Activated naive CD4-positive, alpha-beta T cell treated with anti-CD3 and anti-CD28 coated beads for 36 hours (primary cell): ENCODE measurements at regions not wholly inside any gene's neighbourhood (a gene's known extent, or its start where the extent isn't known, plus 50 kb on each side); places are given as distances from the start of the nearest gene placed in this dataset.

Source experiments
- CTCF ChIA-PET: fragments of 350-600 bp; sonication (Branson Sonifier 250); formaldehyde crosslinking; loops from one replicate; lab custom pipeline; 2021; ENCODE audit warnings: antibody characterized with exemption; lab: Charles Lee
- DNase-seq: peaks from one replicate; pipeline ENCODE4 v3.0.0-alpha.2; 2020
- H3K27ac Mint-ChIP-seq: one replicate; pipeline ENCODE4 v1.8.0; 2021; ENCODE audit warnings: mild to moderate bottlenecking, mixed read lengths
- H3K27me3 Mint-ChIP-seq: one replicate; pipeline ENCODE4 v1.8.0; 2021; ENCODE audit warnings: low read depth, mixed read lengths
- H3K36me3 Mint-ChIP-seq: one replicate; pipeline ENCODE4 v1.8.0; 2021; ENCODE audit warnings: low read depth, mixed read lengths
- H3K4me1 Mint-ChIP-seq: one replicate; pipeline ENCODE4 v1.8.0; 2021; ENCODE audit warnings: low read depth, mixed read lengths
- H3K4me3 Mint-ChIP-seq: one replicate; pipeline ENCODE4 v1.8.0; 2021; ENCODE audit warnings: mild to moderate bottlenecking, moderate library complexity, mixed read lengths
- H3K9me3 Mint-ChIP-seq: one replicate; pipeline ENCODE4 v1.8.0; 2021; ENCODE audit warnings: mixed read lengths
- intact Hi-C: fragments of 100-400 bp; cut with micrococcal nuclease; formaldehyde crosslinking; loops from one replicate; pipeline ENCODE4 v1.15.1; 2023

DNA sequence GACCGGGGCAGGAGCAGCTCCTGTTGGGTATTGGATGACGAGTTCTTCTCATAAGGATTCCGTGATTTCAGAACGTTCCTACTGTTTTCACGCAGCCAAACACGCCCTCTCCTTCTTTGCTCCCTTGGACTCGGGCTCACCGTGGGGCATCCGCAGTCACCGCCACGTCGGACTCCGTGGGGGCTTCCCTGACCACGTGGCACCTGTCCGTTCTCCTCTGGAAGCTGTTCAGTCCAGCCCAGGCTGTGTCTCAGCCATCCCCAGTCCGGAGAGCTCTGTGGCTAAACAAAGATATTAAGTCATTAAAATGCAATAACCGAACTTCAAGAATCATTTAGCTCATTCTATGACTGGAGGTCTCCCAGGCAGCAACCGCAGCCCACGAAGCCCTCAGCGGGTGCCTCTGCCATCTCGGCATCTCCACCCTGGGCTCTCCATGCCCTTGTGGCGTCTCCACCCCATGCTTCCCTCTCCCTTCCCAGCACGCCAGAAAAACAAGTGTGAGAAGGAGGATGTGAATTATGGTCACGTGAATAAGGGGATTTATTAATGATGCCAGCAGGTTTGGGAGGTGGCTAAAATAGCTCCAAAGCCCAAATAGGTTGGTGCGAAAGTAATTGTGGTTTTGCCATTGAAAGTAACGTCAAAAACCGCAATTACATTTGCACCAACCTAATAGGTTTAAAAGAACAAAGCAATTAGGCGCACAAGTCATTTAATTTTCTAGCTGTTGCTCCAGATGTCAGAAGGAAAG lies 224.6 kb upstream of the PPP2R2D start:
- Mint-ChIP-seq H3K36me3 (no peaks in the 10 kb centered on the region), H3K27ac (no peak overlapping the region), H3K4me1 (no peaks in the 10 kb centered on the region), H3K9me3 (peaks cover 7% of the 10 kb centered on the region), H3K27me3 (peaks cover 3% of the 10 kb centered on the region), H3K4me3 (no peak overlapping the region)
- no peak for DNase-seq
- CTCF ChIA-PET = no interaction called here
- intact Hi-C loops = no loop called here

GRCh38 chr10:131676800-131677421 lies 223.9 kb upstream of the PPP2R2D start:
- peaks cover 3% of the 10 kb centered on the region for H3K27me3 Mint-ChIP-seq

GRCh38 chr10:131677671-131678070 lies 223.1 kb upstream of the PPP2R2D start:
- no peaks in the 10 kb centered on the region for H3K36me3 Mint-ChIP-seq
- H3K4me1 Mint-ChIP-seq = no peaks in the 10 kb centered on the region
- H3K27me3 Mint-ChIP-seq = peaks cover 6% of the 10 kb centered on the region
- intact Hi-C loops = no loop called here
- H3K9me3 Mint-ChIP-seq = peaks cover 2% of the 10 kb centered on the region
- H3K4me3 Mint-ChIP-seq = no peak overlapping the region
- H3K27ac Mint-ChIP-seq = no peak overlapping the region
- CTCF ChIA-PET = no interaction called here
- no peak for DNase-seq

More at GRCh38 chr10:131676800-131677421, 223.9 kb upstream of the PPP2R2D start:
- intact Hi-C loops = no loop called here
- Mint-ChIP-seq H3K9me3 (peaks cover 7% of the 10 kb centered on the region), H3K4me1 (no peaks in the 10 kb centered on the region), H3K4me3 (no peak overlapping the region), H3K36me3 (no peaks in the 10 kb centered on the region), H3K27ac (no peak overlapping the region)
- DNase-seq = no peak
- CTCF ChIA-PET = no interaction called here

DNA sequence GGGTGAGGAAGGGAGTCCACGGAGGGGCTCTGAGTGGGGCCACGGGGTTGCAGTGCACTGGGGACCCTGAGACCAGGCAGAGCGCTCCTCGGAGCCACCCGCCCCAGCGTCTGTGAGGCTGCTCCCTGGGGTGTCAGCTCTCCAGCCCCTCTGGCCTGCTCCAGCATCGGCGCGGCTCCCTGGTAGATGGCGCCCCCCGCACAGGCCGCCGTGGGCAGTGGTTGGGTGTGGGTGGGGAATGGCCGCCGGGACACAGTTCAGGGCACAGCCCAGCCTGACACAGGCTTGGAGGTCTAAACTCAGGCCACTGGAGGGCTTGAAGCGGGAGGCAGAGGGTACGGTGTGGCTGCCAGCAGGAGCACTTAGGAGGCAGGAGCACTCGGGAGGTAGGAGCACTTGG lies 222.6 kb upstream of the PPP2R2D start:
- H3K4me1 Mint-ChIP-seq = no peaks in the 10 kb centered on the region
- no peak overlapping the region for H3K4me3 Mint-ChIP-seq
- H3K36me3 Mint-ChIP-seq = no peaks in the 10 kb centered on the region
- intact Hi-C loops = no loop called here
- peaks cover 2% of the 10 kb centered on the region for H3K9me3 Mint-ChIP-seq
- no peak for DNase-seq
- H3K27me3 Mint-ChIP-seq = peaks cover 6% of the 10 kb centered on the region
- no peak overlapping the region for H3K27ac Mint-ChIP-seq
- CTCF ChIA-PET = no interaction called here

DNA sequence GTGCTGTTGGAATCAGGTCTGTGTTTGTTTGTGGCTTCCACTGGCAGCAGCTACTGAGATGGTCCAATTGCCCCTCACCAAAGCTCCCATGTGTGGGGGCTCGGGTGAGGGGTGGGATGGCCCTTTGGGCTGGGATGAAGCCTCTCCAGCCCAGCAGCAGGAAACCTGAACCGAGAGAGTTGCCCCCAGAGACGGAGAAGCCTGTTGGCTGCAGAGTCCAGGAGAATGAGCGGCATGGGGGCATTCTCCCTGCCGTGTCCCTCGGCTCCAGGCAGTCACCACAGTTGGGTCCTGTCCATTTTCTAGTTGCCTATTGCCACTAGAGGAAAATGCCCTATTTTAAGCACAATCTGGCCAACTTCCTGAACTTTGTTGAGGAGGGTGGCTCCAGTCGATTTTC lies 222.2 kb upstream of the PPP2R2D start:
- peaks cover 2% of the 10 kb centered on the region for H3K9me3 Mint-ChIP-seq
- H3K4me3 Mint-ChIP-seq = no peak overlapping the region
- DNase-seq = no peak
- H3K36me3 Mint-ChIP-seq = no peaks in the 10 kb centered on the region
- H3K4me1 Mint-ChIP-seq = no peaks in the 10 kb centered on the region
- peaks cover 6% of the 10 kb centered on the region for H3K27me3 Mint-ChIP-seq
- intact Hi-C loops = no loop called here
- H3K27ac Mint-ChIP-seq = no peak overlapping the region
- CTCF ChIA-PET = no interaction called here

- Mint-ChIP-seq H3K36me3 (no peaks in the 10 kb centered on the region), H3K27ac (no peak overlapping the region), H3K9me3 (peaks cover 2% of the 10 kb centered on the region), H3K4me1 (no peaks in the 10 kb centered on the region), H3K27me3 (peaks cover 6% of the 10 kb centered on the region), H3K4me3 (no peak overlapping the region)
- CTCF ChIA-PET = no interaction called here
- intact Hi-C loops = no loop called here
- no peak for DNase-seq
These were observed 220.9 kb upstream of the PPP2R2D start for GRCh38 chr10:131679926-131680325.

DNA sequence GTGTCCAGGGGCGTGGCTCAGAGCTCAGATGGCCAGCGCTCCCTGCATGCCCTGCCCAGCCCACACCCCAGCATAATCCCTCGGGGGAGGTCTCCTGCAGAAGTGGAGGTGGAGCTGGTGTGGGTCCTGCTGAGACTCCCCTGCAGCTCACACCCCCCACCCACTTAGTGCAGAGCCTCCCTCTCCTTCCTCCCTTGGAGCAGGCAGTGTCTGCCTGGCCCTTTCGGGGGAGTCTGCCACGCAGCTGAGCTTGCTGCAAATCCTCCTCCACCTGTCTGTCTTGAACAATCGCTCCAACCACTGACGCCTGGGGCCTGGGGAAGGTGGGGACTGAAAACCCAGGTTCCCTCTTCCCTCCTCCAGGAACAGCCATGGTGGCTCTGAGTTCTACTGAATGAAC lies 219.7 kb upstream of the PPP2R2D start:
- Mint-ChIP-seq H3K27me3 (peaks cover 6% of the 10 kb centered on the region), H3K36me3 (no peaks in the 10 kb centered on the region), H3K4me1 (no peaks in the 10 kb centered on the region), H3K9me3 (peaks cover under 1% of the 10 kb centered on the region), H3K27ac (no peak overlapping the region), H3K4me3 (no peak overlapping the region)
- CTCF ChIA-PET = no interaction called here
- intact Hi-C loops = no loop called here
- DNase-seq = no peak

GRCh38 chr10:131681656-131682055 lies 219.2 kb upstream of the PPP2R2D start:
- intact Hi-C loops = no loop called here
- Mint-ChIP-seq H3K36me3 (no peaks in the 10 kb centered on the region), H3K27ac (no peak overlapping the region), H3K4me3 (no peak overlapping the region), H3K9me3 (no peaks in the 10 kb centered on the region), H3K27me3 (peaks cover 6% of the 10 kb centered on the region), H3K4me1 (no peaks in the 10 kb centered on the region)
- DNase-seq = no peak
- CTCF ChIA-PET = no interaction called here

DNA sequence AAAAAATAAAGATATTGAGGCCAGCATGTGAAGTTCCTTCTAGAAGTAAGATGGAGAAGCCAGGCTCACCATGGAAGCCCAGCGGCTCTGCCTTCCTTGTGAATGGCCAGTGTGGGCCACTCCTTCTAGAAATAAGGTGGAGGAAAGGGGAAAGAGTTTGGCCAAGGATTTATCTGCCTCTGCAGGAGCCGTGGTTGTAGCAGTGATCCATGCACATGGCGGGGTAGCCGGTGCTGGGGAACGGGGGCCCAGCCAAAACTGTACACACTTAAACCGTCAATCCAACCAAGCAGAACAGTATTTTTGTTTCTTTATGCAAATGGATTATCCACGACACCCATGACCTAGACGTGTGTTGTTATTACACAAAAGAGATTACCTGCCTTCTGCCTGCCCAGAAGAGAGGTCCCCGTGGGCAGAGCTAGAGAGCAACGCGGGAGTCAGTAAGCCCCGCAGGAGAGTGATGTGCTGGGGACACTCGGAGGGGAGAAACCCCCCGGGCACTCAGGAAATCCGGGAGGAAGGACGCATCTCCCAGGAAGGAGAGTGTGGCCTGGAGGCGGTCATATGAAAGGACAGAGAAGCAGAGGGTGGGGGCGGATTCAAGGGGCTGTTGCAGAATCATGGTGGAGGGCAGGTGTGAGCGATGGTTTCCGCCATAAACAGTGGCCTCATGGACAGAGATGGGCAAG lies 218.4 kb upstream of the PPP2R2D start:
- Mint-ChIP-seq H3K27me3 (peaks cover 6% of the 10 kb centered on the region), H3K9me3 (no peaks in the 10 kb centered on the region), H3K36me3 (no peaks in the 10 kb centered on the region), H3K4me1 (no peaks in the 10 kb centered on the region), H3K4me3 (no peak overlapping the region), H3K27ac (no peak overlapping the region)
- no peak for DNase-seq
- intact Hi-C loops = no loop called here
- CTCF ChIA-PET = no interaction called here

DNA sequence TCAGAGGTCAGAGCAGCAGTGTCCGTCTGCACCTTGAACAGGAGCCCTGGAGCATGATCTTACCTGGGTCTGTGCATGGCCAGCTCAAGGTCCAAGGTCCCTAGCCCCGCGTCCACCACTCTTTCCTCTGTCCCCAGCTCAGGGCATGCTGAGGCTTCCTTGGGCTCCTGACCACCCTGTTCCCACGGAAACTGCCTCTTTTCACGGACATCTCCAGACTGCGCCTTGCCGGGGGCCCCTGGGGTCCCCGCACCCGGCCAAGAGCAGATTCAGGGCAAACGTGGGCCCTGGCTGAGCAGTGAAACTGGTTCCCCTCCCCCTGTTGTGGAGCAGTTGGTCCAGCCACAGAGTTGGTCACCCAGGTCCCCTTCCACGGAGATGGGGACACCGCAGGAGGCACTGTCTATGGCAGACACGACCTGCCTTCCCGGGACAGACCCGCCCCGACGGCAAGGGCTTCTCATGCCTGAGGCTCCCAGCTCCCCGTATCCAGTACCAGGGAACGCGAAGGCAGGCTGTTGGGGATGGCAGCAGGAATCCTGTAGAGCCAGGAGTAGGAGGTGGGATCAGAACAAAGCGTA lies 217.4 kb upstream of the PPP2R2D start:
- Mint-ChIP-seq H3K36me3 (no peaks in the 10 kb centered on the region), H3K4me1 (no peaks in the 10 kb centered on the region), H3K9me3 (no peaks in the 10 kb centered on the region), H3K27me3 (peaks cover 4% of the 10 kb centered on the region), H3K4me3 (no peak overlapping the region), H3K27ac (no peak overlapping the region)
- CTCF ChIA-PET = no interaction called here
- DNase-seq = no peak
- intact Hi-C loops = no loop called here

DNA sequence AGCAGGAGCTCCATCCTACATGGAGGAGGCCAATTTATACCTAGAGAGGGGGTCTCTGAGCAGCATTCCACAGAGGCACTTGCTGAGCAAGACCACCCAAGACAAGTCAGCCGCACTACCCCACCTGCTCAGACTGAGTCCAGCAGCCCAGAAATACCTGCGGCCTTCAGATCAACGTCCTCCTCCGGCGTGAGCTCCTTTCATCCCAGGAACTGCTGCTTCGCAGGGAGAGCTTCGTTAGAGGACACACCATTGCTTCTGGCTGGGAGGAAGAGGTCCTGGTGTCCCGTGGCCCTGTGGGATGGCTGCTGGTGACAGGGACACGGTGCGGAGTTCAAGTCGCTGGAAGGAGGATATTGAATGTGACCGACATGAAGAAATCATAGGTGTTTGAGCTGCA lies 216.9 kb upstream of the PPP2R2D start:
- Mint-ChIP-seq H3K27ac (no peak overlapping the region), H3K4me3 (no peak overlapping the region), H3K9me3 (no peaks in the 10 kb centered on the region), H3K27me3 (peaks cover 4% of the 10 kb centered on the region), H3K4me1 (no peaks in the 10 kb centered on the region), H3K36me3 (no peaks in the 10 kb centered on the region)
- CTCF ChIA-PET = interaction anchor here (0.6 kb wide), 1 partner anchor 530 kb away, joined by 3 read pairs; no protein-coding TSS in a partner anchor
- intact Hi-C loops = no loop called here
- no peak for DNase-seq

DNA sequence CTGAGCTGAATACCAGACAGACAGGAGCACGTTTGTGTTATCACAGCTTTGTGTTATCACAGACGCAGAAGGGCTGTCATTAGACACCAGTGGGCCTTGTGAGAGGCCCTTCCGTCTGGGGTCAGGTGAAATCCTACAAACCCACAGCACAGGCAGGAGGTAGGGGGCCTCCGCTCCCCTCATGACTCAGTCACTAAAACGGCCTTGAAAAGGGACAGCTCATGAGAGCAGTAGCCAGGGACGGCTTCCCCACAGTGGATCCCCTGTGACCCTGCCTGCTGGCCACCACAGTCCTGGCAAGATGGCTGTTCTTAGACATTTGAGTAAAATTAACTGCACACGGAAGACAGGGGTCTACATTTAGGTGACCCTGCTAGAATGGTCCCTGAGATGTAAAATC lies 215.8 kb upstream of the PPP2R2D start:
- no peak for DNase-seq
- H3K4me1 Mint-ChIP-seq = no peaks in the 10 kb centered on the region
- H3K27ac Mint-ChIP-seq = no peak overlapping the region
- no peaks in the 10 kb centered on the region for H3K36me3 Mint-ChIP-seq
- no peak overlapping the region for H3K4me3 Mint-ChIP-seq
- intact Hi-C loops = no loop called here
- peaks cover 4% of the 10 kb centered on the region for H3K27me3 Mint-ChIP-seq
- CTCF ChIA-PET = no interaction called here
- H3K9me3 Mint-ChIP-seq = no peaks in the 10 kb centered on the region
